ENCODE measurements at regions not wholly inside any gene's neighbourhood (a gene's known extent, or its start where the extent isn't known, plus 50 kb on each side); places are given as distances from the start of the nearest gene placed in this dataset.
"Not testable (repeated sequence)": the region's sequence is repeated elsewhere in the genome, so short reads cannot be mapped to it uniquely, and the experiment has no call there.

DNA sequence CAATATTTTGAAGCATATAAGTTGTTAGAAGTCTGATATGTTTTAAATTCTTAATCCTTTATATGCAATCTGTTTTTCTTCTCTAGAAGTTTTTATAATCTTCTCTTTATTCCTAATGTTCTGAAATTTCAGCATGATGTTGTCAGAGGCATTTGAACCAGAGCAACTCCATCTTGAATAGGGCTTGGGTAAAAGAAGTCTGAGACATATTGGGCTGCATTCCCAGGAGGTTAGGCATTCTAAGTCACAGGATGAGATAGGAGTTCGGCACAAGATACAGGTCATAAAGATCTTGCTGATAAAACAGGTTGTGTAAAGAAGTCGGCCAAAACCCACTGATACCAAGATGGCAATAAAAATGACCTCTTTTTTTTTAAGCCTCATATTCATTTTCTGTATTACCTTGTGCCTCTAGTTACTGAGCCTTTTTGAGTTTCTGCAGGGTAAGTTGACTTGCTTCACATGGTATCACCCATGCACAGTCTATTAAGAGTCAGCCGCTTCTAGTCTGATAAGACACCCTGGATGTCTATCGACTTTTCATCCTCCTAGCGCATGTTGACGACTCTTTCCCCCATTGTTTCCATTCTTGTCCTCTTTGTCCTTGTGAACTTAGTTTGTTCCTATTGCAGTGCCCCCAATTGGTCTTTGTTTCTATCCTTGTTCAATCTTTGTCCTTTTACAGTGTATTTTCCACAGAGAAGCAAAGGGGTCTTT lies 80.8 kb upstream of the RNU6-1 start:
- DNase-seq: no peak

DNA sequence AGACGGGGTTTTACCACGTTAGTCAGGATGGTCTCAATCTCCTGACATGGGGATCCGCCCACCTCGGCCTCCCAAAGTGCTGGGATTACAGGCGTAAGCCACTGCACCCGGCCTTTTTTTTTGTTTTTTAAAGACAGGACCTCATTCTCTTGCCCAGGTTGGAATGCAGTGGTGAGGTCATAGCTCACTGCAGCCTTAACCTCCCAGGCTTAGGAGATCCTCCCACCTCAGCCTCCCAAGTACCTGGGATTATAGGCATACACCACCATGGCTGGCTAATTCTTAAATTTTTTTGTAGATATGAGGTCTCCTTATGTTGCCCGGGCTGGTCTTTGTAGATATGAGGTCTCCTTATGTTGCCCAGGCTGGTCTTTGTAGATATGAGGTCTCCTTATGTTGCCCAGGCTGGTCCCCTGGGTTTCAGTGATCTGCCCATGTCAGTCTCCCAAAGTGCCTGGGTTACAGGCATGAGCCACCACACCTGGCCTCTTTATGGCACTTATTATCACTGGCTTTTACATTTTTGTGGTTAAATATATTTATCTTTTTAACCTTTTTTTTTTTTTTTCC lies 82.3 kb upstream of the RNU6-1 start:
- DNase-seq: no peak

DNA sequence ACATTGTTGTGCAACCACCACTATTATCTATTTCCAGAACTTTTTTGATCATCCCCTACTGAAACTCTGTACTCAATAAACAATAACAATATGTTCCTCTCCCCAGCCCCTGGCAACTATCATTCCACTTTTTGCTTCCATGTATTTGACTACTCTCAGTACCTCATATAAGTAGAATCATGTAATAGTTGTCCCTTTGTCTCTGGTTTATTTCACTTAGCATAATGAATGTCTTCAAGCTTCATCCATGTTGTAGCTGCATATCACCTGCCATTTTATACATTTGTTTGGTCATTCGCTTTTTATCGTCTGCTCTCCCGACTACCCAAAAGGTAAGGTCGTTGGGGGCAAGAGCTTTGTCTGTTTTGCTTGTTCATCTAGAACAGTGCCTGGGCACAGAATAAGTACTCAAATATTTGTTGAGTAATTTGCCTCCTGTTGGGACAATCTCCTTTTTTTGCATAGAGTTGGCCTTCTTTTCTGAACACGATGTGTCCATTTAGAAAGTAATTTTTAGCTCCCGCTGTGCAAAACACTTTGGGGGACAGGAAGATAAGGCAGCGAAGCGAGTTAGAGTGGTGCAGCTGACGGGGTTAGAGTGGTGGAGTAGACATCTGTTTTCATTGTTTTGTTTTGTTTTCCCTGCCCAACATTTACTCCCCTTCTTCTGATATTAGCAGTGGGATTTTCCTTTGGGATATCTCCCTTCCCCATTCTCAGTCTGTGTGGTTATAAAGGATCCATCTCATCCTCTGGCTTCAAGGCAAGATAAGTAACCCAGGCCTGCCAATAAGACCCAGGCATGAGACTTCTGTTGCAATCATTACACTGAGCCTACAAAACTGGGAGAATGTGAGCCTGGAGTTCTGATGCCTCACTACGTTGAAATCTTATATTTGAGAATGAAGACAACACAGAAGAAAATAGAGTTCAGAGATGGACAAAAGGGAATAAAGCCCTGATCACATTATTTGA lies 83.4 kb upstream of the RNU6-1 start:
- no peak for DNase-seq

DNA sequence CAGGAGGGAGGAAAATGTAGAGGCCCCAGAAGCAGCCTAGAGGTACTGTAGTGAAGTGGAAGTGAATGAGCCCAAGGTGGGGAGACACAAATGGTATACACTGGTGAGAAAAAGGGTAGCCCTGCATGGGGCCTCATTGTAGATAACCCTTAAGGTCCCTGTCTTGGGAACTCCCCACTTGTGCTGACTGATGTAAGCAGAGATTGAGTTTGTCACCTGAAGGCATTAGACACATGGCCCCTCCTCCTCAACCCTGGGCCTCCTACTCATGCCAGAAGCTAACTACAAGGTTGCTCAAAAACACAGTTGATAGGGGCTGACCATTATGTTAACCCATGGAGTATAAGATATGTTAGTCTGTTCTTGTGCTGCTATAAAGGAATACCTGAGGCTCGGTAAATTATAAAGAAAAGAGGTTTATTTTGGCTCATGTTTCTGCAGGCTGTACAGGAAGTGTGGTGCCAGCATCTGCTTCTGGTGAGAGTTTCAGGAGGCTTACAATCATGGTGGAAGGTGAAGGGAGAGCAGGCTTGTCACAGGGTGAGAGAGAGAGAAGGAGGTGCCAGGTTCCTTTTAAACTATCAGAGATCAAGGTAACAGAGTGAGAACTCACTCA lies 84.6 kb upstream of the RNU6-1 start:
- DNase-seq: no peak

DNA sequence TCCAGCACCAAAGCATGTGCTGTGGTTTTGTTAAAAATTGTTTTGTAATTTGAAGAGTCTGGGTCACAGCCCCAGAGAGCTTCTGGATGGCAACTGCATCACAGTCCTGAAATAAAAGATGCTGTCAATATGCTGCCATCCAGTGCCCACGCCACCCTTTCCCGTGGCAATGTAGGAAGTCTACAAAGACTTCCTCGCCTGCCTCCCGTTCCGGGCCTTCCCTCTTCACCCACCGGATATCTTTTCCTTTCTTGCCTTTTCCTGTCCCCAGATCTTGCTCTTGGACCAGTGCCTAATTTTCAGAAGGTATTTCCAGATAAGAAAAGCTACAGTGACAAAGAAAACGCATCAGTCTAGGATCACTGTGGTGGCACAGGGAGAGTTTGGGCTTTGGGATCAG lies 85.3 kb upstream of the RNU6-1 start:
- no peak for DNase-seq

DNA sequence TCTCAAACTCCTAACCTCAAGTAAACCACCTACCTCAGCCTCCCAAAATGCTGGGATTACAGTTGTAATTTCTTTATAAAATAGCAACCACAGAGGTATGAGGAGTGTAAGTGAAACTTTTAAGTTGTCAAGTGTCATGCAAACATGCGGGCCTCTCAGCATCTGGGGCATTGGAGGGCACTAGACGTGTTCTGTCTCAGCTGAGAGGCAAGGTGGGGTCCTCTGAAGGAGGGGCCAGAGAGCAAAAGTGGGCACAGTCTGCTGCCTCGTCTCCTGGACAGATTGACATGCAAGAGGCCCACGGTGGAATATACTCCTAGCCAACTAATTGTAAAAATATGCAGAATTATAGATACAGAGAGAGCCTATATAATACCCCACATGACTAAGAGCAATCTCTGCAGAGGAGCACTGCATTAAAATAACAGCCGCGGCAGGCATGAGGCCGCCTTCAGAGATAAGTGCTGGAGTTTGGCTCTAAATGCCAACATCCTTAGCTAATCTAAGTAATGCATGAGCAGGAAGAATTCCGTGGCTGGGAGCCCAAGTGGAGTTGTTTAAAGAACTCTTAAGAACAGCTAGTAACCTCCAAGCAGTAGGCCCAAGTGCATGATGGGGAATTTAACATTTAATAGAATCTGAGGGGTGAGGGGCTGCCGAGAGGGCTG lies 87.8 kb upstream of the RNU6-1 start:
- no peak for DNase-seq

DNA sequence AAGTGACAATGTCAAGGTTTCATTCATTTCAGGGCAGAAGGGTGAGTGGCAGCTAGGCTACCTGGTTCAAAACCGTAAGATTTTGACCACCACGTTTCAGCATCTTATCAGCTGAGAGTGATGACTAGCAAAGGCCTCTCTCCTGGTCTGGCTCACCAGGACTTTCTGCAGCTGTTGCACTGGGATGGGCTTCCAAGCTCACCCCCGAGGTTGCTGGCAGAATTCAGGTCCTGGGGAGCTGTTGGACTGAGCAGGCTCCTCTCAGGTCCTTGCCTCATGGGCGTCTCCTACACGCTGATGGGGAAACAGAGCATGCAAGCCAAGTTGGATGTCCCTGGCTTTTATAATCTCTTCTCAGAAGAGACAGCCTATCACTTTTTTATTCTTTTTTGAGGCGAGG lies 88.8 kb upstream of the RNU6-1 start:
- DNase-seq: no peak

GRCh38 chr15:67930720-67931119 lies 90.9 kb upstream of the RNU6-1 start:
- DNase-seq: no peak

GRCh38 chr15:67931861-67932260 lies 92.0 kb upstream of the RNU6-1 start:
- DNase-seq: no peak

- not testable (repeated sequence) for DNase-seq
These were observed 94.3 kb upstream of the RNU6-1 start for GRCh38 chr15:67934126-67934525.

- no peak for DNase-seq
These were observed 95.4 kb upstream of the RNU6-1 start for GRCh38 chr15:67935244-67935643.

DNA sequence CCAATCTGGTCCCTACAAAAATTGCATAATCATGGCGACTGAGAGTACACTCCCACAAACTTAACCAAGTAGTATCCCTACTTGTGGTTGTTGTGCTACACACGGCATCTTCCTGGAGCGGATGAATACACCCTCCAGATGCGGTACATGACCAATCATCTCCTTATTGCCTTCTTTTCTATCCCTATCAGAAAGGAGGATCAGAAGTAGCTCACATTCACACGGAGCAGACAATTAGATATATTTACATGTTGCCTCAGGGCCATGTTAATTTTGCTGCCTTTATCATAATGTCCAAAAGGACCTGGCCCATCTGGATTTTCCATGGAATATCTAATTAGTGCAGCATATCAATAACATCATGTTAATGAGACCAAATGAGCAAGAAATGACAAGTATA lies 96.4 kb upstream of the RNU6-1 start:
- no peak for DNase-seq

DNA sequence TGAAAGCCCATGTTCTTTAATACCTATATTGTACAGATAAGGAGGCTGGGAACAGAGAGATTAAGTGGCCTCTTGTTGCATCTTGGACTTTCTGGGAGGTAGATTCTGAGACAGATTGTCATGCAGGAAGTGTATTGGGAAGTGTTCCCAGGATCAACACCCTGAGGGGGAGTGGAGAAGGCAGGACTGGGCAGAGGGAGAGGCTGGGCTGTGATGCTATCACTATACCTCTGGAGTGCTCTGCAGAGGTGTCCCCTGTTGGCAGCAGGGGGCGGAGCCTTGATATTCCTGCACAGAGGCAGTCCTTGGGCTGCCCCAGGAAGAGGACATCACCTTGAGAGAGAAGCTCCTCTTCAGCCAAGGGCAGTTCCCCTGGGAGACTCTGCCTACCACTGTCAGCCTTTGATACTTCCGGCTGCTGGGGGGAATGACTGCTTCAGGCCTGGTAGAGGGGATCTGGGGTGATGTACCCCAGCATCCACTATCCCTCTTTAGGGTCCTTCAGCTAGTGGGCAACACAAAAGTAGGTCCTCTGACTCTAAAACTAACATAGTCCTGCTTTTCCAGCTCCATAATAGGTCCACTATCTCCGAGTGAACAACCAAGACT lies 97.4 kb upstream of the RNU6-1 start:
- no peak for DNase-seq

DNA sequence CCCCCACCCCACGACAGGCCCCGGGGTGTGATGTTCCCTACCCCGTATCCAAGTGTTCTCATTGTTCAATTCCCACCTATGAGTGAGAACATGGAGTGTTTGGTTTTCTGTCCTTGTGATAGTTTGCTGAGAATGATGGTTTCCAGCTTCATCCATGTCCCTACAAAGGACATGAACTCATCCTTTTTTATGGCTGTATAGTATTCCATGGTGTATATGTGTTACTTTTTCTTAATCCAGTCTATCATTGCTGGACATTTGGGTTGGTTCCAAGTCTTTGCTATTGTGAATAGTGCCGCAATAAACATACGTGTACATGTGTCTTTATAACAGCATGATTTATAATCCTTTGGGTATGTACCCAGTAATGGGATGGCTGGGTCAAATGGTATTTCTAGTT lies 99.3 kb upstream of the RNU6-1 start:
- not testable (repeated sequence) for DNase-seq

GRCh38 chr15:67939588-67940323 lies 99.9 kb upstream of the RNU6-1 start:
- not testable (repeated sequence) for DNase-seq

DNA sequence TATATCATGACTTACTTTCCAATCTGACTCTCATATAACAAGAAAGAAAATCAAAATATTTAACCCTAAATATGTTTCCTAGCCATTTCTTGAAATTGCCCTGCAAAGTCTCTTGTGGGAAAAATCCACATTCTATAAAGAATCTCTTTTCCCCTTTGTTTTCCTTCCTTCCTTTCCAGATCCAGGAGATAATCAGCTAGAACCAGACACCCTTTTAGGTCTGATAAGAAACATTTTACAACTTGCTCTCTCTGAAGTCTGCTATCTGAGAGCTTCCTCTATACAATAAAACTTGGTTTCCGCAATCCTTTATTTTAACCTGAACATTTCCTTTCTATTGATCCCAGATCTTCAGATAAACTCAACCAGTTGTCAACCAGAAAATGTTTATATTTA lies 100.5 kb upstream of the RNU6-1 start:
- DNase-seq: no peak

- no peak for DNase-seq
These were observed 101.9 kb upstream of the RNU6-1 start for GRCh38 chr15:67941648-67942310.

- DNase-seq: no peak
These were observed 103.6 kb upstream of the RNU6-1 start for GRCh38 chr15:67943475-67943874.

- DNase-seq: no peak
These were observed 104.3 kb upstream of the RNU6-1 start for GRCh38 chr15:67944010-67944641.

- DNase-seq: no peak
These were observed 105.3 kb upstream of the RNU6-1 start for GRCh38 chr15:67945131-67945530.
